GM21737 (cell line): ENCODE measurements at regions not wholly inside any gene's neighbourhood (a gene's known extent, or its start where the extent isn't known, plus 50 kb on each side); places are given as distances from the start of the nearest gene placed in this dataset.

Source experiments
- ATAC-seq: cut with Tn5 transposase; IDR thresholded peaks from one replicate; pipeline ENCODE4 v1.9.1; 2021; ENCODE audit warnings: mild to moderate bottlenecking, moderate library complexity; ENCODE audit not compliant: unreplicated experiment

DNA sequence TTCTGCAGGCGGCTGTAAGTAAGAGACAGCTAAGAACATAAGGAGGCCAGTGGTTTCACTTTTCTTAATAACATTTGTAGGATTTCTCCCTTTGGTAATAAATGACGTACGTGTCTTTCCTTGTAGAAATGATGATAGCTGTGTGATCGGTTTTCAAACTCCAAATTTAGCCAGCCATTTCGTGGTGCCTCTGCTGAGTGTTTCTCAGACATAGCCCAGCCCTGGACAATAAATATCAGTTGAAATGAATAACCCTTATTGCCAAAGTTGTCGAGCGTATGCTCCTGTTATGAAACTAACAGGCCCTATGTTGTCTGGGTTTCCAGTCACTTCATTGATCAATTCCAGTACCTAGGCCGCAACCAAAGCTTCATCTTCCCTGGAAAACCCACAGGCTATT lies 75.0 kb upstream of the MSX2 start:
- ATAC-seq = no peak

GRCh38 chr5:174654442-174654841 lies 69.9 kb upstream of the MSX2 start:
- no peak for ATAC-seq

DNA sequence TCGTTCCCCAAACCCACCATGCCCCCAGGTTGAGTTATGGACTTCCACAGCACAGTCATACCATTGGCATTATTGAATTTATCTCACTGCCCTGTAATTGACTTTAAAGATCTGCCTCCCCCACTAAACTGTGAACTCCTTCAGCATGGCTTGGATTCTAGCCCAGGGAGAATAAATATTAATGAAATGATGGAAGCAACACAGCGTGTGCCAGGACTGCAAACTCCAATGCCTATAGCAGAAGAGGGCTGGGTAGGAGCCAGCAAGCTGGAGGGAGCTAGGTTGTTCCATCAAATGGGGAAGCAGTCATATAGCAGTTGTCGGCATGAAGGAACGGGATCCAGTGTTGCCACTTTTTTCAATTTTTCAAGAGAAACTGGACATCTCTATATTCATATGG lies 69.0 kb upstream of the MSX2 start:
- ATAC-seq = no peak

DNA sequence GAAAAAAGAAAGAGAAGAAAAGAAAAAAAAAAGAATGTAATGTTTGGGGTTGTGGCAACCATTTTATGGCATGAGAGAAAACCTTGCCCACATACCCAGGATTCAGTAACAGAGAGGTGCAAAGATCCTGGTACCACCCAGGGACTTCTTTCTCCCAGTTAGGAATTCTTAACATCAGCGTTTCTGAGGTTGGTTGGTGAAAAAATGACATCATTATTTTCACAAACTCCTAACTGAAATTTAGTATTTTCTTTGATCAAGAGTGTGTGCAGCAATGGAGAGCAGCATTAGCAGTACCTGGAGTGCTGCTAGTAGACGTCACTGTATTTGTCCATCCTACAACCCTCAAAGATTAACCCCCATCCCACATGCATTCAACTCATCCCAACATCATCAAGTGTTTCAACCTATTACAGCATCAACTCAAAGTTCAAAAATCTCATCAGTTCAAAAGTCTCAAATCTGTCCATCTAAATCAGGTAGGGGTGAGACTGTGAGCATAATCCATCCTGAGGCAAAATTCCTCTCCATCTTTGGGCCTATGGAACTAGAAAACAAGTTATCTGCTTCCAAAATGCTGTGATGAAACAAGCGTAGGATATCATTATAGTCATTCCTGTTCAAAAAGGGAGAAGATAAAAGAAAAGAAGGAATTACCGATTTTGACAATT lies 60.1 kb upstream of the MSX2 start:
- no peak for ATAC-seq

GRCh38 chr5:174665347-174665746 lies 59.0 kb upstream of the MSX2 start:
- ATAC-seq = no peak

- no peak for ATAC-seq
These were observed 56.9 kb upstream of the MSX2 start for GRCh38 chr5:174667526-174667925.

DNA sequence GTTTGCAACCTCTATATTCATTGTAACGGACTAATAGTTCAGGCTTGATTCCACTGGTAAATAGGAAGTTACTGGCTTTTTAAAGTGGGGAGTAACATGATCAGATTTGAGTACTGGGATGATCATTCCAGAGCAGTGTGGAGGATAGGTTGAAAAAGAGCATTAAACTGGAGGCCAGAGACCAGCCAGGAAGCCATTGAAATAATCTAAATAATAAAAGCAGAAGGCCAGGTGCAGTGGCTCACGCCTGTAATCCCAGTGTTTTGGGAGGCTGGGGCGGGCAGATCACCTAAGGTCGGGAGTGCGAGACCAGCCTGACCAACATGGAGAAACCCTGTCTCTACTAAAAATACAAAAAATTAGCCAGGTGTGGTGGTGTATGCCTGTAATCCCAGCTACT lies 56.0 kb upstream of the MSX2 start:
- no peak for ATAC-seq
